HepG2 (cell line): ENCODE measurements at regions not wholly inside any gene's neighbourhood (a gene's known extent, or its start where the extent isn't known, plus 50 kb on each side); places are given as distances from the start of the nearest gene placed in this dataset.

Experiments used
- SYNCRIP ChIP-seq: fragments of 200-400 bp; formaldehyde crosslinking; IDR thresholded peaks from 2 replicates; pipeline ENCODE4 v1.6.1; 2018; ENCODE audit warnings: mild to moderate bottlenecking, low read depth, low read length; ENCODE audit not compliant: insufficient read depth
- ZBTB40 ChIP-seq, 2 experiments: fragments of 450-650 bp in 1 of 2; sonication (generic) in 1 of 2; formaldehyde crosslinking in 1 of 2; IDR thresholded peaks; 2 replicates each; pipeline versions ENCODE4 v1.6.1 to v1.8.0; 2016 to 2022; ENCODE audit warnings: antibody characterized with exemption in 1 of 2, mild to moderate bottlenecking in 1 of 2, missing genetic modification reagents in 1 of 2

- TF ChIP-seq ZBTB40 (IDR thresholded peaks at IDR 0.05): no peak
- TF ChIP-seq ZBTB40 (CRISPR knock-in tag; IDR thresholded peaks at IDR 0.05): no peak
- TF ChIP-seq SYNCRIP: no peak
Observed at GRCh38 chr10:78755063-78755701, 313.6 kb upstream of the ZMIZ1 start (continued).
